Suprapubic skin (tissue), 4 donors: ENCODE measurements at regions not wholly inside any gene's neighbourhood (a gene's known extent, or its start where the extent isn't known, plus 50 kb on each side); places are given as distances from the start of the nearest gene placed in this dataset.

Source experiments
- EP300 ChIP-seq: sonication (generic); formaldehyde crosslinking; IDR thresholded peaks from one replicate; pipeline ENCODE4 v1.6.1; 2017; ENCODE audit warnings: antibody characterized with exemption
- POLR2A ChIP-seq, 2 donors: fragments of 450-650 bp; IDR thresholded peaks; one replicate each; pipeline ENCODE4 v1.6.1; 2017; ENCODE audit warnings: antibody characterized with exemption in 2 of 2, mild to moderate bottlenecking in 2 of 2, moderate library complexity in 2 of 2
- POLR2AphosphoS5 ChIP-seq, 3 donors: sonication (generic); formaldehyde crosslinking; IDR thresholded peaks; one replicate each; pipeline ENCODE4 v1.6.1; 2017; ENCODE audit warnings: antibody characterized with exemption in 3 of 3
- TF ChIP-seq, protein P1 (sequence below), 2 donors: fragments of 200-600 bp in 1 of 2; fragments of 450-650 bp in 1 of 2; sonication (generic) in 1 of 2; IDR thresholded peaks; one replicate each; pipeline ENCODE4 v1.5.1; 2016 to 2019; ENCODE audit warnings: antibody characterized with exemption in 2 of 2, mild to moderate bottlenecking in 1 of 2, moderate library complexity in 1 of 2

GRCh38 chr18:78242806-78243205 lies 736.8 kb upstream of the SALL3 start:
- TF ChIP-seq, protein P1, sequence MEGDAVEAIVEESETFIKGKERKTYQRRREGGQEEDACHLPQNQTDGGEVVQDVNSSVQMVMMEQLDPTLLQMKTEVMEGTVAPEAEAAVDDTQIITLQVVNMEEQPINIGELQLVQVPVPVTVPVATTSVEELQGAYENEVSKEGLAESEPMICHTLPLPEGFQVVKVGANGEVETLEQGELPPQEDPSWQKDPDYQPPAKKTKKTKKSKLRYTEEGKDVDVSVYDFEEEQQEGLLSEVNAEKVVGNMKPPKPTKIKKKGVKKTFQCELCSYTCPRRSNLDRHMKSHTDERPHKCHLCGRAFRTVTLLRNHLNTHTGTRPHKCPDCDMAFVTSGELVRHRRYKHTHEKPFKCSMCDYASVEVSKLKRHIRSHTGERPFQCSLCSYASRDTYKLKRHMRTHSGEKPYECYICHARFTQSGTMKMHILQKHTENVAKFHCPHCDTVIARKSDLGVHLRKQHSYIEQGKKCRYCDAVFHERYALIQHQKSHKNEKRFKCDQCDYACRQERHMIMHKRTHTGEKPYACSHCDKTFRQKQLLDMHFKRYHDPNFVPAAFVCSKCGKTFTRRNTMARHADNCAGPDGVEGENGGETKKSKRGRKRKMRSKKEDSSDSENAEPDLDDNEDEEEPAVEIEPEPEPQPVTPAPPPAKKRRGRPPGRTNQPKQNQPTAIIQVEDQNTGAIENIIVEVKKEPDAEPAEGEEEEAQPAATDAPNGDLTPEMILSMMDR (IDR thresholded peaks at IDR 0.05) = no peak
- TF ChIP-seq POLR2A (IDR thresholded peaks at IDR 0.05) (no peak), POLR2AphosphoS5 (IDR thresholded peaks at IDR 0.05) (no peak), EP300 (no peak)
